Medulla oblongata (tissue), 1 donor: ENCODE measurements at regions not wholly inside any gene's neighbourhood (a gene's known extent, or its start where the extent isn't known, plus 50 kb on each side); places are given as distances from the start of the nearest gene placed in this dataset.

ENCODE experiments used
- DNase-seq: peaks from one replicate; pipeline ENCODE4 v3.0.0-alpha.2; 2015; ENCODE audit errors: extremely low spot score

DNA sequence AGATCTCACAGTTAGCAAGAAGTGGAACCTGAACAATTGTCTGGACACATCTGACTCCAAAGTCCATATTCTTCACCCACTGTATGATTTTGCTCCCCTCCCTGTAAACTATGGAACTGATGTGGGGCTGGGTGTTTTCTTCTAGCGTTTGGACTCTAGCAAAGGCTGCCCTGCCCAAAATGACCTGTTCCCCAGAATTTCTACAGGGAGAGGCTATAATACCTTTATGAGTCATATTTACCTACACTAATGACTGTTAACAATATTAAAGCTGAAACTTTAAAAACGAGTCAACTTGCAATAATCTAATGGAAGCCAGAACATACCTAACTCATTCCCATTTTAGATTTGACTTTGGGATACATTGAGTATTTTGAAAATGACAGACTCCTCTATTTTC, 531.2 kb upstream of the CFAP20DC start:
- no peak for DNase-seq

DNA sequence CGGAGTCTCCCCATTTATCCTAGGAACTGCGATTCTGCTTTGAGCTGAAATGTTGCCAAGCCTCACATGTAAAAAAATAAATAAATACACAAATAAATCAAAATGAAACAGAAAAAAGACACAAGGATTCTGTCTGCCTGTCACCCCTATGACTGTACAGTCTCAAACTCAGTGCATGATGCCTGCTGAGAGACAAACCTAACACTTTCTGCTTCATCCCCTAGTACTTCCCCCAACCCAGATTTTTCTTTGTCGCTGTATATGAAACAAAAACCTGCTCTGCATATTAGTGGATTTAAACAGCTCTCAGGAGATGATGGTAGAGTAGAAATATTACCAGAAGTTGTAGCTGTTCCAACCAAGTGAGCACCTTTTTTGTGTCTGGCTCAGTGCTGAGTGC, 530.7 kb upstream of the CFAP20DC start:
- no peak for DNase-seq

DNA sequence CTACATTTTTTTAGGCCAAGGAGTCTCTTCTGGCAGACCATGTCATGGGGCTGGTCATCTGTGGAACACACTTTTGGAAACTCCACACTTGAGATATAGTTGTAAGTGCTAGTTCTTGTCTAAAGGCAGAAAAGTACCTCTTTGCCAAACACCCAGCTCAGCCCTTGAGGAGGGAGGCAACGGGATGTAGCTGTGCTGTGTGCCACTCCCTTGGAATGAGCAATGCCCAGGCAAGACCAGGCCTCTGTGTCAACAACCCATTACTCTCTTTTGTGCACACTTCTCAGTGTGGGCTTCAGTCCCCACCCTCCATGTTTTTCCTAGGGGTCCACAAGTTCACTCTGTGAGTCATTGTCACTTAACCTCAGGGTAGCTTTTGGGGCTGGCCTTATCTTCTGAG, 528.3 kb upstream of the CFAP20DC start:
- DNase-seq, result no peak

DNA sequence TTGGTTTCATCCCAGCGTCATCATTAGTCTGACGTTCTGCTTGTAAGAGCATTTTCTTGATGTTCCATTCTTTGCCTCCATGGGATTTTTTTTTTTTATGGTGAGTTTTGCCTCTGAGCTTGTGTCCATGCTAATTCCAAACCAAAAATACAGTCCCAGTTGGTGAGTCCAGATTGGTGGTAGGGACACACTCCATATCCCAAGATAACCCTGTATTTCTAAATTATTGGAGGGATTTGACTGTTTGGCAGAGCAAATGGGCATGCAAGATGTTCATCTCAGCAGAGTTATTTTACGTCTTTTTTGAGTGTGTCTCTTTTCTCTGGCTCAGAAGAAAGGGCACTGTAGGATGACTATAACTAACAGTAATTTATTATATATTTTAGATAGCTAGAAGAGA, 526.8 kb upstream of the CFAP20DC start:
- no peak for DNase-seq

DNA sequence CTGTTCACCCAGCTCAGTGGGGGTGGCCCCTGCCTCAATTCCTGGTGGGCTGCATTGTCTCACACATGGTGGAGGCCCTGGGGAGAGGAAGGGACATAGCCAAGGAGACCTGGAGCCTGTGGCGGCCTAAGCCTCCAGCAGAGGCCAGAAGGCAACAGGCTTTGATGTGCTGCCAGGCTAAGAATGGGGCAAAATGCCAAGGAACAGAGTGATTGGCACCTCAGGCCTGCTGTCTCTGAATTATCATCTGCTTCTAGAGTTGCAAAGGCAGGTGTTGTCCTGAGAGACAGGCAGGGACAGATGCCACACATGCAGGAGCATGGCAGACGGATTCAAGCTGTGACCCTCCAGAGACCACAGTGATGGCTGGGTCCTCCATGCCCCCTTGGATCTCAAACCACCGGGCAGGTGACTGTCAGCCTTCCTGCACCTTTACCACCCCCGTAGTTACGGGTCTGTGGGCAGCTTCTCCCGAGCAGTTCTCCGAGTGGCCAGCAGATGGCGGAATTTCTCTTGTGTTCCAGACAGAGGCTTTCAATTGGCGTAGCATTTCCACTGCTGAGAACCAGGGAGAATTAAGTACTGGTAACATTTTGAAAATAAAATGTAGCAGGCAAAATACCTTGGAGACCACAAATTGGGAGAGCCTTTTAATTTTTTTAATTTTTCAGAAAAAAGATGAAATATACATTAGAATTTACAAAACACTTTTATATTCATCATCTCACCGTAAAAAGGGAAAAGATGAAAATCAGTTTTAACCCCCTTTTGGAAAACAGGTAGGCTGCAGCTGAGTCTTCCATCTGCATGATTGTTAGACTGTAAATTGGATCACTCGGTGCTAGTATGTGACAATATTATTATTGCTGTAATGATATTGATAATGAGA, 525.5 kb upstream of the CFAP20DC start:
- DNase-seq, result peak; percentile 93

DNA sequence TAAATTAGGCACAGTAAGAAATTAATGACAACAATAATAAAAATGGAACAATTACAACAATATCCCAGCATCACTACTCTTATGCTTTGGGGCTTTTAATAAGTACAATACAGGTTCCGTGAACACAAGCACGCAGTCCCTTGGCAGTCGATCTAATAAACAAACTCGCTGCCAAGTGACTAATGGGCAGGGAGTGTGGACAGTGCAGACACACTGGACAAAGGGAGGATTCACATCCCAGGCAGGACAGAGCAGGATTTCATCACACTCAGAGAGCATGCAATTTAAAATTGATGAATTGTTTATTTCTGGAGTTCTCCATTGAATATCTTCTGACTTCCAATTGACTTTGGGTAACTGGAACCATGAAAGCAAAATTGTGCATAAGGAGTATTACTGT, 524.1 kb upstream of the CFAP20DC start:
- DNase-seq, result peak; percentile 95

DNA sequence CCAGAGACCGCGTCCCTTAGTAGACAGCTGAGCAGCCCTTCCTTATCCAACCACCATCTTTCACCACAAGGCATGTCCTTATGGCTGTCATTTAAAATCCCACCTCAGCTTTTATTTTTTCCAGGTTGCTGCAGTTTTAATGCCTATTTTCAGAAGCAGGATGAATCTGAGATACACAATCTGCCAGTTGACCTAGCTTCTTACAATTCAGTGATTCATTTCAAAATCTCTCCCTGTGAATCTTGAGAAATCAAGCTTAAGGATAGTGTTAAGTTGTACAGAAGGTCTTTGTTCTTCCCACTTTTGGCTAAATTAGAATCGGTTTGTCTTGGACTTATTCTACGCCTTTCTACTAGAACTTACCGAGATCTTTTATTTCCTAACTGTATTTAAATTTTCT, 522.3 kb upstream of the CFAP20DC start:
- no peak for DNase-seq

DNA sequence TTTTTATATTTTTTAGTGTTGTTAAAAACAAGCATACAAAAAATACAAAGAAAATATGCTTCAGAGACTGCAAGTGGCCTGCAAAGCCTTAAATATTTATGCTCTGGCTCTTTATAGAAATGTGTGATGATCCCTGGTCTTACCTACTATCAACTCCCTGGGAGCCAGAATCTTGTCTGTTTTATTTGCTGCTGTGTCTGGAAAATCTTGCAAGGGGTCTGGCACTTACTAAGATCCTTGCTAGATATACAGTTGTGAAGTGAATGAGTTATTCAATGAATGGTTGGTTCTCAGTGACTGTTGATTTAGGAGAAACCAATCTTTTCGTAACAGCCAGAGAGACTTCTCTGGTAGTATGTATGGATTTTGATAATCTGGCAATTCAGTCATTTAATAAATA, 521.0 kb upstream of the CFAP20DC start:
- no peak for DNase-seq

DNA sequence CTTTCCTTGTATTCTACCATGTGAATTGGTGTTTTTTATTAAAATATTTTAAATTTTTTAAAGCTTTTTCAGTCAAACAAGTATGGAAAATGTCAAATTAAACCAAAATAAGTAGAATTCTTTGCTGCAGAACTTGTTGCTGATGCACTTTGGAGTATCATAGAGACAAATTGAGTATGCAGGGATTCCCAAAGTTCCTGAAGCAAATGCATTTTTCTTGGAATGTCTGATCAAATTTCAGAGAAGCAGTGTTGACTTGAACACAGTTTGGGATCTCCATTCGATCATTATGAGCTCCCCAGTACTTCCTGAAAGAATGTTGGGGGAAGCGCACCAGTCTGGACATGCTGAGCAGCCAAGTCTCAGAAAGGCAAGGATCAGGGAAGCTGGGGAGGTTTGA, 517.8 kb upstream of the CFAP20DC start:
- DNase-seq, result no peak

DNA sequence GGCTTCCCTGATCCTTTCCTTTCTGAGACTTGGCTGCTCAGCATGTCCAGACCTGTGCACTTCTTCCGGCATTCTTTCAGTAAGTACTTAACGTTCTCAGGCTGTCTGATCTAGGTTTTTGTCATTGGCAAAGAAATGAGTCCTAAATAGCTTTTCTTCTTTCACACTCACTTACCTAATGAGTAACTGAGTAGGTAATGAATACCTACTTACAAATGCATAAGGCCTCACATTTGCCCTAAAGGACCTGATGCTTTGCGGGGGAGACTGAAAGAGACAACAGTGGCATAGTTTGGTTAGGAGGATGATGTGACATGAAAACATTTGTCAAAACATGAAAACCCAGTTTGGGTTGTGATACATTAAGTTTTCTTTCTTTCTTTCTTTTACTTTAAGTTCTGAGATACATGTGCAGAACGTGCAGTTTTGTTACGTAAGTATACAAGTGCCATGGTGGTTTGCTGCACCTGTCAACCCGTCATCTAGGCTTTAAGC, 516.7 kb upstream of the CFAP20DC start:
- no peak for DNase-seq

DNA sequence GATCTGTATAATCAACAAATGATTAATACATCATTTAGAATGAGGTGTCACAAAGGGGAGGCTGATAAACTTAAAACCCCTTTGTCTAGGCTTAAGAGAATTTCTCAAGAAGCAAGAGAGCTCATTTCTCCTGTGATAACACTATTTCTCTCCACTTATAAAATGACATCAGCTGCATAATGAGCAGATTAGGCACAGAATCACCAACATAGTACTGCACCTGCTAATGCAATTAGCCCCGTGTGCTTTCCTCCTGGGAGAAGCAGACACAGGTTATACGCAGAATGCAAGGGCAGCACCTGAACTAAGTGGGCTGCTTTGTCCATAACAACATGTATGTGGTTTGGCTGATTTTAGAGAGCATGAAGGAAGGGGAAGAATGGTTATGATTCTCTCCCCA, 515.3 kb upstream of the CFAP20DC start:
- DNase-seq, result no peak

DNA sequence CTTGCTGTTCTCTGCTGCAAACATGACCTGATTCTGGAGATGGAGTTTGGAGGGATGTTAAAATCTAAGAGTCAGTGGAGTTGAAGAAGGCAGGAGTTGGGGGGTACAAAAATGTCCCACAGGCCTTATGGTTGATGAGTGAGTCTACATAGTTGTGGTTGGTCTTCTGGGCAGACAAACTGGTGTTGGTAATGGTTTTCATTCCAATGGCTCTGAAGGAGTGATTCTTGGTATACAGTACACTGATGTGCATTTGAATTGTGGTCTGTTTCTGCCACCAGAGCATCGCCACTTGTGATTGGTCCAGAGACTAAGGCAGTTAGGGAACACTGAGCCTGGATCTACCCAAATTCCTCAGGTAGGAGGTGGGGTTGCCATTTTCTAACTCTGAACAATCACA, 514.1 kb upstream of the CFAP20DC start:
- DNase-seq, result no peak

DNA sequence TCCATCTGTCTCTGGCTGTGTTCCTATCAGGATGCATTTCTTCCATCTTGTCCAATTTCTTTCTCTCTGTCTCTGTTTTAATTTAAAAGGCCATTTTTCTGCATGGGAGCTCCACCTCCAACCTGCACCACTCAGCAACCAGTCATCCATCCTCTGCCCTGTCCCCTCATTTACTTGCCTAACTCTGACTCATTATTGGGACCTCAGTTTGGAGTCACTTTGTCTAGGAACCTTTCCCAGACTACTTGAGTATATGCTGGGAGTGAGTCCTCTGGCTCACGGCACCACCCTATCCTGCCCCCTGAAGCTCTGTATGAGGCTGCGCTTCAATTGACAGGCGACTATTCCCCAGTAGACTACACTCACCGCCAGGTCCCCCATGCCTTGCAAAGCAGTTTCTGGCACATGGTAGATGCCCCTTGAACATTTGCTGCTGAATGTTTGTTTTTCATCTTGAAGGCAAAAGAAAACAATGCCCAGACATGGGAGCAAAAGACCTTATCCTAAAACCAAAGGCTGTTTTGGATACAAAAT, 513.3 kb upstream of the CFAP20DC start:
- no peak for DNase-seq

DNA sequence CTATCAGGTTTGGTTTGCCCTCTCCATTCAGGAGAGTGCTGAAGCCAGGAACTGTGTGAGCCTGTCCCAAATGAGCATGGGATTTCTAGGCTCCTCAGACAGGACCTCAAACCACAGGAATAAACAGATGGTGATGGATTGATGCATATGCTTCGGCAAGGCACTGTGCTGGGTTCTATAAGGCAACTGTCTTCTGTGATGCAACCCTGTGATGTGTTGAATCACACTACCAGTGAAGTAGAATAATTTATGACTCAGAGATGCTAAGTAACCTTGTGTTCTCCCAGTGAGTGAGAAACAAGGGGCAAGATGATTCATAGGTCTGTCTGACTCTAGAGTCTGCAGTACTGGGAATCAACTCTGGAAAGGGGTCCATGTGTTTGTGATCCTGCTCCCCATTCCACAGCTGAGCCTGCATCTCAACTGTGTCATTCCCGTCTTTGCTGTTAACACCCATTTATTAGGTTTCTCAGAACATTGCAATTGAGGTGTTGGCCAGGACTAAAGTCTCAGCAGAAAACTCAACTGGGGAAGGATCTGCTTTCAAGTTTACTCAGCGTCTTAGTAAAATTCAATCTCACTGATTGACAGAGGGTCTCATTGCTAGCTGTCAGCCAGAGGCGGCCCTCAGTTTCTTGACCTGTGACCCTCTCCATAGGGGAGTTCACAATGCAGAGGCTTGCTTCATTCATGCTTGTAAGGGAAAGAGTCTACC, 510.1 kb upstream of the CFAP20DC start:
- DNase-seq, result no peak

DNA sequence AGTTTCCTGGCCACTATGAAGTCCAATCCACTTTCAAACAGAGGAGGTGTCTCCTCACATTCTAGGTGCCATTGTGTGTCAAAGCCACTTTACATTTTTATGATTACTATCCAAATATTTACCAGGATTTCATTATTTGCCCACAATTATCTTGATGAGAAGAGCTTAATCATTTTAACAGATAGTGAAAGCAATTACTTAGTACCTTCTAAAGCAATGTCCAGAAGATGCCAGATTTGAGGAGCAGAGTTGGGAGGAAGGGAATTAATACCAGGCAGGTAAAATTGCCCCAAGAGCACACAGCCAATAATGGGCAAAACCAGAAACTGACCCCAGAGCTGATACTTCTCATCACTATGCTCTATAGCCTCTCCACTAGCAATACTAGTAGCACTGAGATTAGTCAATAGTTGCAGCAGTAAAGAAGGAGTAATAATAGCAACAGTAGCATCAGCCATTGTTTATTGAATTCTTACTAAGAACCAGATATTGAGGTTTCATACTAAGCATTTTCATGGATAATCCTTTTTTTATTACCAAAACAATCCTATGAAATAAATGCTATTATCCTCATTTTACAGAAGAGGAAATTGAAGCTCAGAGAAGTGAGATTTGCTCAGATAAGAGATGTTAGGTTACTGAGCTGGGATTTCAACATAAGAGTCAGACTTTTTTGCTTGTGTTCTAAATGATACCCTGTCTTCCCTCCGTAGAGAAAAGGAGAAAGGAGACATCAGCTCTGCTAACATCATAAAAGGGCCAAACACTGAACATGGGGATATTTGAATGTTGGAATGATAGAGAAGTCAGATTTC, 509.3 kb upstream of the CFAP20DC start:
- no peak for DNase-seq

DNA sequence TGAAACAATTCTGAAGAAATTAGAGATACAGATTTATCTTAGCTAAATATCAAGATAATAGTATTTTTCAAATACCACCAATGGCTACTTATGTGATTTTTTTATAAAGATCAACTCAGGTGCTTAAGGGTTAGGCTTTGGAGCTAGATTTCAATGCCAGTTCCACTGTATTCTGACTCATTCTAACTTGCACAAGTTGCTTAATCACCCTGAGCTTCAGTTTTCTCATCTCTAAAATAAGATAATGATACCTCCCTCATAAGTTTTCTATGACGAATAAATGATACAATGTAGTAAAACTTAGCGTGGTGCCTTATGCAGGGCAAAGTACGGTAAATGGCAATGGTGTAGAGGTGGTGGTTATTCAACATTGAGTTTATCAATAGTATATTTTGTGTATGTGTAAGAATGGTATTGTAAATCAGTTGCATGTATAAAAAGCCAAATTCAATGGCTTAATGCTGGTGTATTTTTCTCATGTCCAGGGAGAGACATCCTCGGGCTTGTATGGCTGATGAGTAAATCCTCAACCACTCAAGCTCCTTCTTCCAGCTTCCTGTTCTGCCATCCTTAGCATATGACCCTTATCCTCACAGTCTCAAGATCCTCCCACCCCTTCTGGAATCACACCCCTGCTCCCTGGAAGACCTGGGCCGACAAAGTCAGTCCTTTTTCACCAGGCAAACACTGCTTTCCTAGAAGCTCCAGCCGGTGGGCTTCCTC, 505.9 kb upstream of the CFAP20DC start:
- no peak for DNase-seq

DNA sequence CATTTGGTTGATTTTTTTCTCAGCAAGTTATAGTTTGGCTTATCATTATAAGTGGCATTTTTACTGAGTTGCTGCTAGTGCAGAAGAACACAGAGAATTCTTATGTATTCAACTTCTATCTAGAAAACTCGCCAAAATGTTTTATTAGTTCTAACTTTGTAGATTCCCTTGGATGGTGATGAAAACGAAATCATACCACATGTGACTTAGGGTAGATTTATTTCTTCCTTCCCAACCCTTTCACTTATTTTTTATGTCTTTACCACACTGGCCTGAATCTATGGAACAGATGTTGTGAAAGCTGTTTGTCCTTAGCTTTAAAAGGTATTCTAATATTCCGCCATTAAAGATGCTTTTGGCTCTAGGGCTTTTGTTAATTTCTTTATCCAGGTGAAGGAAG, 503.3 kb upstream of the CFAP20DC start:
- DNase-seq, result no peak

DNA sequence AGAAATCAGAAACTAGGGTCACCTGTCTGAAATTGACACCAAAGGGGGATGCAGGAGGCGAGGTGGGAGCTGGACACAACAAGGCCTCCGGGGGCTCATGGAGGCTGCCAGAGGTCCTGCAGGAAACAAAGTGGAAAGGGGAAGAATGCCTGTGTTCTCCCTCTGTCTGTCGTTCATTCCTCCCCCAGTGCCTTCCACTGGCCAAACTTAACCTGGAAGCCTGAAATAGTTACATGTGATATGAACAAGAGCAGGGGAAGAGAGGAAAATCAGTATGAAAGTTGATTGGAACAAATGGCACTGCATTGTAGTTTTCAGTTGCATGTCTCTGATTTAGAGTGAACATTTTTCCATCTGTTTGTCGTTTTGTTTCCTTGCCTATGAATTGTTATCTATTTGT, 502.0 kb upstream of the CFAP20DC start:
- no peak for DNase-seq

DNA sequence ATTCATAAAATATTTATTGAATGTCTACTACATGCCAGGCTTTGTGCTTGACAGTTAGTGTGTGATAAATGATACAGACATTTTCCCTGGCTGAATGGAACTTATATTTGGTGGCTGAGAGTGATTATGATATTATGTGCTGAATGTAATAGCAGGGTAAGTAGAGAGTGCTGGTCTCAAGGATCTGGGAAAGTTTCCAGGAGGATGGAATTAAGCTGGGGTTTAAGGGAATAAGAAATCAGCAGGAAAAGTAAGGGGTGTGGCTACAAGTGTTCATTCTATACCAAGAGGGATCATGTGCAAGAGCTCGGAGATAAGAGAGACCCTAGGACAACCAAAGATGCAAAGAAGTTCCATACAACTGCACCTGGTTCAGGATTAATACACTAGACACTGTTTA, 500.1 kb upstream of the CFAP20DC start:
- DNase-seq, result no peak

DNA sequence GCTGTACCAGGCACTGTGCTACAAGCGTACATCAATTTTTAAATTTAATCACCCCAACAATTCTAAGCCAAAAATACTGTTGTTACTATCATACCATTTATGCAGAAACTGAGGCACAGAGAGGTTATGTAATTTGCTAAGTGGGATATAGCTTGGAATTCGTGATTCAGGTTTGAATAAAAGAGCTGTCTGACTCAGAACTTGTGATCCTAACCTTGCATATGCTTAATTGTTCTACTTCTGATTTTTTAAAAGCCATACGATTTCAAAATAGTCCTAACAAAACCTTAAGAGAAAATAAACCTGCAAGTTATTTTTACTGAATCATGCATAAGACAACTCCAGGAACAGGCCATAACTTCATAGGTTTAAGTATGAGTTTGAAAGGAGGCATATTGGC, 498.0 kb upstream of the CFAP20DC start:
- DNase-seq, result no peak

DNA sequence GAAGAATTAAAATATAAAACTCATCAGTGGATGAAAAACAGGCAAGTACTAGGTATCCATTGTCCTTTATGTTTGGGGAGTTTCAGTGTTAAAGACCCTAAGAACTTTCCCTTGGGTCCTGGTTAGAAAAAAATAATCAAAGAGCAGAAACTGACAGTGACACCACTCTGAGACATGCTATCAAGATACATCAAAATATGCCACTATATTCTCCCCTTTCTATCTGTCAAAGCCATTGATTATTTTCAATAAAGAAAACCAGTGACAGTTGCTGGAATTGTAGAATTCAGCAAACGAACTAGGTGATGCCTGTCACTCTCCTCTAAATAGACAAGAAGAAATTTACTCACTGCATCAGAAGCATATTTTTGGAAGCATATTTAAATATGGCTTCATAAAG, 496.7 kb upstream of the CFAP20DC start:
- DNase-seq, result no peak
